Skeletal muscle cell (primary cell): ENCODE measurements at regions not wholly inside any gene's neighbourhood (a gene's known extent, or its start where the extent isn't known, plus 50 kb on each side); places are given as distances from the start of the nearest gene placed in this dataset.

ENCODE experiments used
- DNase-seq: peaks from one replicate; pipeline ENCODE4 v3.0.0-alpha.2; 2010; ENCODE audit warnings: low read depth
- H3K4me3 ChIP-seq: 2 replicates; pipeline ENCODE4 v1.5.1; 2011; ENCODE audit warnings: low read depth, mild to moderate bottlenecking, control low read depth, low read length, moderate library complexity

GRCh38 chr2:37585295-37585908 lies 86.0 kb downstream of the CDC42EP3 start:
- no peak overlapping the region for H3K4me3 ChIP-seq
- DNase-seq: no peak

GRCh38 chr2:37585982-37586621 lies 85.3 kb downstream of the CDC42EP3 start:
- peak; percentile 89 for DNase-seq

GRCh38 chr2:37586663-37587317 lies 84.7 kb downstream of the CDC42EP3 start:
- no peak overlapping the region for H3K4me3 ChIP-seq
- DNase-seq: no peak

More at GRCh38 chr2:37585982-37586621, 85.3 kb downstream of the CDC42EP3 start:
- no peak overlapping the region for H3K4me3 ChIP-seq

GRCh38 chr2:37587817-37588216 lies 83.6 kb downstream of the CDC42EP3 start:
- no peak overlapping the region for H3K4me3 ChIP-seq
- DNase-seq: no peak

GRCh38 chr2:37588316-37588777 lies 83.1 kb downstream of the CDC42EP3 start:
- DNase-seq: no peak
- H3K4me3 ChIP-seq: no peak overlapping the region

GRCh38 chr2:37589298-37589697 lies 82.1 kb downstream of the CDC42EP3 start:
- no peak overlapping the region for H3K4me3 ChIP-seq
- no peak for DNase-seq

GRCh38 chr2:37590119-37590571 lies 81.3 kb downstream of the CDC42EP3 start:
- no peak overlapping the region for H3K4me3 ChIP-seq

More at GRCh38 chr2:37590119-37590571, 81.3 kb downstream of the CDC42EP3 start:
- DNase-seq: peak; percentile 98
